ENCODE measurements at regions not wholly inside any gene's neighbourhood (a gene's known extent, or its start where the extent isn't known, plus 50 kb on each side); places are given as distances from the start of the nearest gene placed in this dataset.

DNA sequence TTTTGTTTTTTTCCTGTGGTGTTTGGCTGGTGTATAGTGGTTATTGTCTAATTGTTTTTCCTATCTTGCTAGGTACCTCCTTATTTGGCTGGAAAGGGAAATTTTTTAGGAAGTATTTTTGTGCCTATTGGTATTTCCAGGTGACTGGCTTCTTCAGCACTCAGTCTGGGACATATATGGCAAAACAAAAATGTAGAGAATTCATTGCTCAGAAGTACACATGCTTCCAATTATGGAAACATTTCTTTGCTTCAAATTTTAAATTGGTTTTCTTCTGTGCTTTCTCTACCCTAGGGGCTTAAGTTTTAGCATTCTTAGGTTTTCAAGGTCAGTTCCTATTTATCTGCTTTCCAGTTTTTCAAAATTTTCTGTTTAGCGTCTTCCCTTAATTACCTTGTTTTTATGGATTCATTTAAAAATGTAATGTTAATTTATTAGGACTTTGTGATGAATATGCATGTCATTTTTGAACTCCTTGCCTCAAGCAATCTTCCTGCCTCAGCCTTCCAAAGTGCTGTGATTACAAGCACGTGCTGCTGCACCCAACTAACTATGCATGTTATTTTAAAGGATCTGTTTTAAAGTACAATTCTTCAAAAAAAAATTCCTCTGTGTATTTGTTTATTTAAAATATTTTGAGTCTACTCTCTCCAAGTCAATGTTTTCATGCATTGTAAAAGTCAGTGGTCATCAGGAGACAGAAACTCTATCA lies 231.9 kb upstream of the DPPA4 start:
- TF ChIP-seq, protein P1, sequence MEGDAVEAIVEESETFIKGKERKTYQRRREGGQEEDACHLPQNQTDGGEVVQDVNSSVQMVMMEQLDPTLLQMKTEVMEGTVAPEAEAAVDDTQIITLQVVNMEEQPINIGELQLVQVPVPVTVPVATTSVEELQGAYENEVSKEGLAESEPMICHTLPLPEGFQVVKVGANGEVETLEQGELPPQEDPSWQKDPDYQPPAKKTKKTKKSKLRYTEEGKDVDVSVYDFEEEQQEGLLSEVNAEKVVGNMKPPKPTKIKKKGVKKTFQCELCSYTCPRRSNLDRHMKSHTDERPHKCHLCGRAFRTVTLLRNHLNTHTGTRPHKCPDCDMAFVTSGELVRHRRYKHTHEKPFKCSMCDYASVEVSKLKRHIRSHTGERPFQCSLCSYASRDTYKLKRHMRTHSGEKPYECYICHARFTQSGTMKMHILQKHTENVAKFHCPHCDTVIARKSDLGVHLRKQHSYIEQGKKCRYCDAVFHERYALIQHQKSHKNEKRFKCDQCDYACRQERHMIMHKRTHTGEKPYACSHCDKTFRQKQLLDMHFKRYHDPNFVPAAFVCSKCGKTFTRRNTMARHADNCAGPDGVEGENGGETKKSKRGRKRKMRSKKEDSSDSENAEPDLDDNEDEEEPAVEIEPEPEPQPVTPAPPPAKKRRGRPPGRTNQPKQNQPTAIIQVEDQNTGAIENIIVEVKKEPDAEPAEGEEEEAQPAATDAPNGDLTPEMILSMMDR (IDR thresholded peaks at IDR 0.05; ENCODE audit: low read depth, low read length, missing control alignments): no peak
- no peak overlapping the region for H3K4me3 ChIP-seq (ENCODE audit: low read depth, low read length)

DNA sequence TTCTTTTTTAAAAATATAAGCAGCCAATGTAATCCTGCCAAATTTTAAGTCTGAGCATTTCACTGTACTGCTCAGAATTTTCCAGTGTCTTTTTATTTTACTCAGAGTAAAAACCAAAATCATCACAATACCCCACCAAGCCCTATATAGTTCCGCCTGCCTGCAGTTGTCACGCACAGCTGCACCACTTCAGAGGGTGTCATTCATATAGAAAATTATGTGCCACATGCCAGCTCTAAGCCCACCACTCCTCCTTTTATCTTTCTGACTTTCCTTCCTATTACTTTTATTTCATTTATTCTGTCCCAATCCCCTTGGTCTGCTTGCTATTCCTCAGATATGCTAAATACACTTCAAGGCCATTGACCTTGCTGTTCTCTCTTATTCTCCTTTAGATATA lies 233.1 kb upstream of the DPPA4 start:
- H3K4me3 ChIP-seq (ENCODE audit: low read depth, low read length): no peak overlapping the region
- no peak for DNase-seq (ENCODE audit: low read depth)
- TF ChIP-seq, protein P1 (IDR thresholded peaks at IDR 0.05; ENCODE audit: low read depth, low read length, missing control alignments): no peak

More for the DNA sequence above, 231.9 kb upstream of the DPPA4 start:
- DNase-seq (ENCODE audit: low read depth): no peak

DNA sequence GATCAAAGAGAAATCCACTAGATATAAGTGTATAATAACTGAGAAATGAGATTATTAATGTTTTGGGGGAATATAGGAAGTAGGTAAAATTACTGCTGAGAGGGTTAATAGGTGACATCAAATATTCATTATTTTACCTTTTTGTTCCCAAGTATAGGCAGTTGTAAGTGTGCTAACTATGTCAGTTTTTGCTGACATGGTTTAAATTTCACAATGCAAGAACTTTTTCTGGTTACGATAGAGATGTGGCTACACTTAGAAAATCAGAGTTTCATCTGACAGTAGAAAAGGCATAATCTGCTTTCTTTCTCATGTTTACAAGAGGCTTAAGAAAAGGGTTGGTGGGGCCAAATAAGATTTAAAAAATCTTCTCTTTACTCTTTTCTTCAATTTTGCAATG lies 235.0 kb upstream of the DPPA4 start:
- no peak for DNase-seq (ENCODE audit: low read depth)
- no peak overlapping the region for H3K4me3 ChIP-seq (ENCODE audit: low read depth, low read length)
- TF ChIP-seq, protein P1 (IDR thresholded peaks at IDR 0.05; ENCODE audit: low read depth, low read length, missing control alignments): no peak

DNA sequence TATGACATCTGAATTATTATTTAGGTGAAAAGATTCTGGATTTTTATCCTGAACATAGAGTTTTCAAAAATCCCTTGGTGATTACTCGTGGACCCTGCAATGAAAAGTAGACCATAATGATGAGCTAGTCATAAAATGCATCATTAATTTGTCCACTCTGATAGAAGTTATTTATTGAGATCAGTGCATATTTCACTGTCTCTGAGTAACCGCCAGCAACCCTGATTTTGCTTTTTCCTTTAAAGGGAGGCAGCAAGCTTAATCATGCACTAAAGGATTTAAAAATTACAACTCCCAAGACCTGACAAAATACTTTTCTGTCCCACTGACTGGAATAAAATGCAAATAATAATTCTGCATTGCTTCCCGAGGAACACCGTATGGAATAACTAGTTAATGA lies 259.6 kb upstream of the DPPA4 start:
- H3K4me3 ChIP-seq (ENCODE audit: low read depth, low read length): no peak overlapping the region
- TF ChIP-seq, protein P1 (IDR thresholded peaks at IDR 0.05; ENCODE audit: low read depth, low read length, missing control alignments): no peak
- DNase-seq (ENCODE audit: low read depth): no peak

DNA sequence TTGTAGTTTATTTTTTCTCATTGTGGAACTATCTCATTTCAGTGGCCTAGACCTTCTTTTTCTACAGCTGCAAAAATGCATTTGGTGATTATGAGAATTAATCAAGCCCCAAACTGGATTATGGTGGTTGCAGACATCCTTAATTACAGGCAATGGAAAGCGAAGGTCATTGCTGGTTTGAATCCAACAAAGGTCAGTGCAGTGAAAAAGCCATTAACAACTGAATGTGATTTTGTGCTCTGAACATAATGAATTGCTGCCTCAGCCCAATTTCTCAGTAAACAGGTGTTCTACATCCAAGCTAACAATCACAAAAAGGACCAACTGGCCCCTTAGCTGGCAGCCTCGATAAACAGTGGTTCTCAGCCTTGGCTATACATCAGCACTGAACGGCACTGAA lies 260.1 kb upstream of the DPPA4 start:
- no peak for DNase-seq (ENCODE audit: low read depth)
- no peak overlapping the region for H3K4me3 ChIP-seq (ENCODE audit: low read depth, low read length)
- TF ChIP-seq, protein P1 (IDR thresholded peaks at IDR 0.05; ENCODE audit: low read depth, low read length, missing control alignments): no peak

DNA sequence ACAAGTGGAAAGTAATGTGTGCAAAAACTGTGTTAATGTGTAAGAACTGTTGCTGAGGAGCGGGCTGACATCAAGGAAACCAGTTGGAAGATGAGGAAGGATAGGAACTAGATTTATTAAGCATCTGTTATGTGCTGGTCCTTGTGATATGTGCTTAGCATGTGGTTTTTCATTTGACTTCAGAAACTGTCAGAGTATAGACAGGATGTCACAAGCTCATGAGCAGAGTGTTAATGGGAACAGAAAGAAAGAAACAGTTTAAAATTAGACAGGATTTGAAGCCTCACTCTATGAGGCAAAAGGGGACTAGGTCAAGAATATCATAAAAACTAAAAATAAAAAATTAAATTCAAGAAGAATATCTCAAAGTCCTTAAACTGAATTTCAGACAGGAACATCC lies 270.6 kb upstream of the DPPA4 start:
- DNase-seq (ENCODE audit: low read depth): no peak
- H3K4me3 ChIP-seq (ENCODE audit: low read depth, low read length): no peak overlapping the region
- TF ChIP-seq, protein P1 (IDR thresholded peaks at IDR 0.05; ENCODE audit: low read depth, low read length, missing control alignments): no peak

DNA sequence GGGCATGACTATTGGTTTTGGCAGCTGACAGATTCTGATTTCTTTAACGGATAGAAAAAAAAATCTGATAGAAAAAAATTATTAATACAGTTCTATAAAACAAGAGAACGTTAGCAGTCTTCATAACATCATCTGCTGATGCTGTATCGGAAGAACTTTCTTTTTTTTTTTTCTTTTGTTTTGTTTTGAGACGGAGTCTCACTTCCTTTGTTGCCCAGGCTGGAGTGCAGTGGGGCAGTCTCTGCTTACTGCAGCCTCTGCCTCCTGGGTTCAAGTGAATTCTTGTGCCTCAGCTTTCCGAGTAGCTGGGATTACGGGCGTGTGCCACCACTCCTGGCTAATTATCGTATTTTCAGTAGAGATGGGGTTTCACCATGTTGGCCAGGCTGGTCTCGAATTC lies 271.2 kb upstream of the DPPA4 start:
- no peak overlapping the region for H3K4me3 ChIP-seq (ENCODE audit: low read depth, low read length)
- TF ChIP-seq, protein P1 (IDR thresholded peaks at IDR 0.05; ENCODE audit: low read depth, low read length, missing control alignments): no peak

More for the DNA sequence above, 271.2 kb upstream of the DPPA4 start:
- DNase-seq (ENCODE audit: low read depth): no peak

Data from GM12864 (cell line).